ENCODE measurements at regions not wholly inside any gene's neighbourhood (a gene's known extent, or its start where the extent isn't known, plus 50 kb on each side); places are given as distances from the start of the nearest gene placed in this dataset.
"Not testable (repeated sequence)": the region's sequence is repeated elsewhere in the genome, so short reads cannot be mapped to it uniquely, and the experiment has no call there.

DNA sequence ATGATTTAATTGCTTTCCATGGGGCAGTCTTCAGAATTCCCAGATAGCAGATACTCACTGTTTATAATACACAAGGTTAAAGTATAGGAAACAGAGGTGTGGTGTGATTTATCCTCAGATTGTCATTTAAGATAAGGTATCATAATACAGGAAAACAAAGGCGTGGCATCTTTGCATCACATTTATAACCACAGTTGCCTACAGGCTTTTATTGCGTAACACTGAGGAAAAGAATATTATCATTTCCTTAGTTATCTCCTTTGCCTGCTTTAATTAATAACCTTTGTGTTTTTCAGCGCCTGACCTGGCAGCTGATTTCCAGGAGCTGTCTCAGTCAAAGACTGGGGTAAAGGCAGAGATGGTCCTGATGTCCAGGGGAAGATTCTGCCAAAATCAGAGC, 68.8 kb downstream of the SSX7 start:
- no peak for DNase-seq

DNA sequence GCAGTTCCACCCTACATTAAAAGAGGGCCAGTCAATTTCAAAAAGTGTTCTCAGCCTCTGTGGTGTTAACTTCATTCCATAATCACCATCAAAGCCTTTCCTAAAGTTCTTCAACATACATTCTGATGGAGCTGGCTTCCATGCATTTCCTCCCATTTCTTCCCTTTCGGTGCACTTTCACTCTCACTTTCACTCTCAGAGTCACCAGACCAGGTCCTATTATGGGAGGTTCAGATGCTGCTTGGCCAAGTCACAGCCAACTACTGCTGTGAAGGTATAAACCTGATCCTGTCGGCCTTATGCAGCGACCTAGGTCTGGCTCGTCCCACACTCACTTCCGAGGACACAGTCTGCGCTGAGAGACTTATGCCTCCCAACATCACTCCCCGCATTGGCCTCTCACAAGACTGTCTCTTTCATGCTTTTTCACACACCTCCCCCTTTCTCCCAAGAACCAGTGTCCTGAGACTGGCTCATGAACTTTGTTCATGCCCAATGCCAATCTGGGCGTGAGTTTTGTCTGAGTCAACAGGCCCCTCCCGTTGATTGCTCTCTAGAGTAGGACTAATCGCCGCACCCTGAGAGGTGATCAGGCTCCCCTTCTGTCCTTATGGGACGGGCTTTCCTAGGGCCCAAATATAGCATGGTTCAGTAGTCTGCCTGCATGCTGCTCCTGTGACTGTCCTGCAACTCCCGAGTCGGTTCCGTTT, 60.8 kb upstream of the XAGE1B start:
- no peak for DNase-seq

DNA sequence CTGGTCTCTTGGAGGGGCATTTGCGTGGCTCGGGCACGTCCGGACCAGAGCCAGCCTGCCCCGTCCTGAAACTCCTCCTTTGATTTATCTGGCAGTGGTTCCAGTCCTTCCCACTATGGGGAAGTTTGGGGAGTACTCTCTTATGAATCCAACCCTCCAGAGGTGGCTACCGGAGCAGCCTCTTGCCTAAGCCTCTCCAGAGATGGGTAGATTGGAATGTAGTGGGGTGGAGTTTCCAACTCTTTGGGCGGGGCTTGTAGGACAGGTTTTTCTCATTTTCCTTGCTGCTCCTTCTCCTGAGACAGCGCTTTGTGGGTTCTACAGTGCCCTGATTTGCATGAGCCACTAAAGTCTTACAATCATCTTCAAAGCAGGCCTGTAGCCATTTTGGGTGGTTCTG, 60.1 kb upstream of the XAGE1B start:
- DNase-seq, result no peak

DNA sequence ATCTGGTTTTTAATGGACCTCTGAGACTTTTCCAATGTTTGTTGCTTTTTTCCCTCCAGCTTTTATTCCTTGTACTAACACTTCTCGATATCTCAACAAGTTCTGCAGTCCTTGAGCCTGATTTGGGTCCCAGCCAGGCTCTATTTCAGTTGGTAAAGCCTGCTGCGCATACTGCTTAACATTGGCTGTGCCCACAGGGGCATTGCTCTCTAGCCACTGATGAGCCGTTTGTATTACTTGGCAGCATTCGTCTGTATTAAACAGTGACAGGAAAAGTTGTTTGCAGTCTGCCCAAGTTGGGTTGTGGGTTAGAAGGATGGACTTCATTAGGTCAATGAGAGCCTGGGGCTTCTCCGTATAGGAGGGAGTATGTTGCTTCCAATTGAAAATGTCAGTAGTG, 59.6 kb upstream of the XAGE1B start:
- DNase-seq, result no peak

DNA sequence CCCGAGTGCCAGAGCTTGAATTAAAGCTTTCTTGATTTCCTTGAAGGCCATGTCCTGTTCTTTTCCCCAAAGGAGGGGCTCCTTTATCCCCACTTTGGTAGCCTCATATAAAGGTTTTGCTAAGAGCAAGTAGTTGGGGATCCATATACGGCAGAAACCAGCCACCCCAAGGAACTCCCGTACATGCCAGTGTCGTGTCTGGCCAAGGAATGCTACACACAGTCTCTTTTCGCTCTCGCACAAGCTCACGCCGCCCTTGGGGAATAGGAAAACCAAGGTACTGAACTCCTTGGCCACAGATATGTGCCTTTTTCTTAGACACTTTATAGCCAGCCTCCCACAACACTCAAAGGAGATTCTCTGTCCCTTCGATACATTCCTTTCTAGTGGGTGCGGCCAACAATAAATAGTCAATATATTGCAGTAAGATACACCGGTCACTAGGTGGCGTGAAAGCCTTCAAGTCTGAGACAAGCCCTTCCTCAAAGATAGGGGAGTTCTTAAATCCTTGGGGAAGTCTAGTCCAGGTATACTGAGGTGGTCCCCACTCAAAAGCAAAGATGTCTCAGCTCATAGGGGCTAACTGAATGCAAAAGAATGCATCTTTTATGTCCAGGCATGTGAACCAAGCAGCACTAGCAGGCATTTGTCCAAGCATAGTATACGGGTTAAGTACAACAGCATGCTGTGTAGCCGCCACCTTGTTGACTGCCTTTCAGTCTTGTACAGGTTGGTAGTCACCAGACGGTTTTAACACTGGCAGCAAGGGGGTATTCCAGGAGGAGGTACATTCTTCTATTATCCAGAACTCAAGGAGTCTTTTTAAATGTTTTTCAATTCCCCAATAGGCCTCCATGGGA, 57.8 kb upstream of the XAGE1B start:
- DNase-seq, result peak; percentile 45

DNA sequence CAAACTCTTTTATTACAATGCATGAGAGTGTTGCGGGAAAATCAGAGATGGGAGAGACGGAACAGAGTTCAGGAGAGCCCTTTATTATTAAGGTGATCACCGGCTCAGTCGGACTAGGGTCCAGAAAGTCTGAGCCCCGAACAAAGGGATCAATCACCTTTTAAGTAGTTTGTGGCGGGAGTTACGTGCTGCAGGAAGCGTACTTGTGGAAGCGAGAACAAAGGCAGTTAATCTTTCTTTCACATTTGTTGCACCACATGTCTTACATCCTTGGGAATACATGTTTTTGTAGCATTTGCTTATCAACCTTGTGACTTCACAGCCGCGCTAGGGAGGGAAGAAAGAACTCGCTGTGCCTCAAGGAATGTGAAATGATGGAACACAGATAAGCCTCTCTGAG, 51.3 kb upstream of the XAGE1B start:
- not testable (repeated sequence) for DNase-seq

All from NCI-H1105 treated with DMSO at 0.1 percent for 48 hours (cell line).